GM21723 (cell line): ENCODE measurements at regions not wholly inside any gene's neighbourhood (a gene's known extent, or its start where the extent isn't known, plus 50 kb on each side); places are given as distances from the start of the nearest gene placed in this dataset.

Experiments used
- ATAC-seq: cut with Tn5 transposase; IDR thresholded peaks from one replicate; pipeline ENCODE4 v1.9.1; 2021; ENCODE audit warnings: mild to moderate bottlenecking, moderate library complexity; ENCODE audit not compliant: unreplicated experiment

DNA sequence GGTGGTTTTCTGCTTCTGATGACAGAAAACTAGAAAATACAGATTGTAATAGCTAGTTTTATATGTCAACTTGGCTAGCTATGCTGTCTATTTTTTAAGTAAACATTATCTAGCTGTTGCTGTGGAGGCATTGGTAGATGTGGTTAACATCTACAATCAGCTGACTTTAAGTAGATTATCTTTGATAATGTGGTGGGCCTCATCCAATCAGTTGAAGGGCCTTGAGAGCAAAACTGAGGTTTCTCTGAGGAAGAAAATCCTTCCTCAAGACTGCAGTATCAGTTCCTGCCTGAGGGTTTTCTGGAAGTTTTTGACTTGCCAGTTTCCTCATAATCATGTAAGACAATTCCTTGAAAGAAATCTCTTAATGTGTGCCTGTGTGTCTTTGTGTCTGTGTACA is 75.9 kb upstream of the SPHKAP start:
- no peak for ATAC-seq

DNA sequence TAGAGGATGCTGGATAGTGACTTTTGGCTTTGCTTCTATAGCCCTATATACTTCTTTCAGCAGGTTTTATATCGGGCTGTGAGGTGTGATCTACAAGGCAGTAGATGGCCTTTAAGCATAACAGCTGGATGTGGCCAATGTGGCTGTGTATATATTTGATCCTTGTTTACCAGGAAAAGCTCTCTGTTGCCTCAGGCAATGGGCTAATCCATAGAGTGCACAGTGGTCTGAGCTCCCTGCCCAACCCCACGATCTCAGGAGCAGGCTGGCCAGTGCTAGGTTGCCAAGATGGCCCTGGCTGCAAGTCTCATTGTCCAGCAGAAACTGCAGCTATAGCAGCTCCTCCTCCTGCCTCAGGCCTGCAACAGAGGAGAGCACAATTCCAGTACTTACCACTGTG is 72.3 kb upstream of the SPHKAP start:
- no peak for ATAC-seq

DNA sequence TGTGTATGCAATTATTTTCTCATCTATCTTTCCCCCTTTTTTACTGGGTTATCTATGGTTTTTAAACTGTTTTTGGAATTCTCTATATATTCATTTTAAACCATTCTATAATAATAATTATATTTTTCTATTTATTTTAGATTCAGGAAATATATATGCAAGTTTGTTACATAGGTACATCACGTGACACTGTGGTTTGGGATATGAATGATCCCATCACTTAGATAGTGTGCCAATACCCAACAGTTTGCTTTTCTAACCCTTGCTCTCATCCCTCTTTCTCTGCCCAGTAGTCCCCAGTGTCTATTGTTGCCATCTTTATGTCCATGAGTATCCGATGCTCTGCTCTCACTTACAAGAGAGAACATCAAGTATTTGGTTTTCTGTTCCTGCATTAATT is 65.8 kb upstream of the SPHKAP start:
- ATAC-seq: no peak

DNA sequence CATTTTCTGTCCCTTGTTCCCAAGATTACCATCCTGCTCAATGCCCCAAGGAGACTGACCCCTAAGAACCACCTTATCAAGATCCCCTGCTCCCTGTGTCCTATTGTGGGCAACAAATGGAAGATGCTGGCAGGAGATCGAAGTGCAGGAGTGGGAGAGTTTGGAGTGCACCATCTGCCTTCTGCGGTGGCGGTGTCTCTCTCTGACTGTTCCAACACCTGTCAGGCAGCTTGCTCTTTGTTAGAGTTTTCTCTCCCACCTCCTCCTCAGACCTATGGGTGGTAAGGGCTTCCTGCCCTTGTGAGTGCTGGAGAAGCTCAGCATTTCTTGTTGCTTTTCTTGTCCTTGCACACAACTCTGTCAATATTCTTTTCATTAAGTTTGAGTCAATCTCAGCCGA is 64.1 kb upstream of the SPHKAP start:
- no peak for ATAC-seq

DNA sequence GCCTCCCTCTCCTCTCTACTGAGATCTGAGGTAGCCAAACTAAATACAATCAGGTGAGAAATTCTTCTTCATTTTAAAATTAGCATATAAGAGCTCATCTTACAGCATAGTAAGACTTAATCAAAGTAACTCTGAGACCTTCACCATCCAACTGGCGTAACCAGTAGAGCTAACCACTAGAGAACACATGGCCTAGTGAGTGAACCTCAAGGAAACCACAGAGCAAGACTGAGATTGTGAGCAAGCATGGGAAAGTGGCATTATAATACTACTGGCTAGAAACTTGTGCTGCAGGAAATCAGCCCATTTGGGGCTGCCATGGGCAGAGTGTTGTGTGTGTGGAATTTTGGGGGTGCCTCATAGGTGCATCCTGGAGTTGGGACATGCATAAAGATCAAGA is 61.1 kb upstream of the SPHKAP start:
- no peak for ATAC-seq

DNA sequence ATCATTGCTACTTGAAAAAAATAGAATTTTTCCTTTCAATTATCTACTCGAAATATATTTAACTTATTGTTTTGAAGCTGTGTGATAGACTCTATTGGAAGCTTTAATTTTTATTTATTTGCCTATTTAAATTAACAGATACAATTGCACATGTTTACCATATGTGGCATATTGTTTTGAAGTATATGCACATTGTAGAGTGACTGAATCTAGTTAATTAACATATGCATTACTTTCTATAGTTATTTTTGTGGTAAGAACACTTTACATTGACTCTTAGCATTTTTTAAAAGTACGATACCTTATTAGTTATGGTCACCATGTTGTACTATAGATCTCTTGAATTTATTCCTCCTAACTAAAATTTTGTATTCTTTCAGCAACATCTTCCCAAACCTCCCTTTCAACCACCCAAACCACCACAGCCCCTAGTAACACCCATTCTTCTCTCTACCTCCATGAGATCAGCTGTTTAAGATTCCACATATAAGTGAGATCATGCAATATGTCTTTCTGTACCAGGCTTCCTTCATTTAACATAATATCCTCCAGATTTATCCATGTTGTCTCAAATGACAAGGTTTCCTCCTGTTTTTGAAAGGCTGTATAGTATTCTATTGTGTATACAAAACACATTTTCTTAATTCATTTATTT is 58.5 kb upstream of the SPHKAP start:
- ATAC-seq: no peak

DNA sequence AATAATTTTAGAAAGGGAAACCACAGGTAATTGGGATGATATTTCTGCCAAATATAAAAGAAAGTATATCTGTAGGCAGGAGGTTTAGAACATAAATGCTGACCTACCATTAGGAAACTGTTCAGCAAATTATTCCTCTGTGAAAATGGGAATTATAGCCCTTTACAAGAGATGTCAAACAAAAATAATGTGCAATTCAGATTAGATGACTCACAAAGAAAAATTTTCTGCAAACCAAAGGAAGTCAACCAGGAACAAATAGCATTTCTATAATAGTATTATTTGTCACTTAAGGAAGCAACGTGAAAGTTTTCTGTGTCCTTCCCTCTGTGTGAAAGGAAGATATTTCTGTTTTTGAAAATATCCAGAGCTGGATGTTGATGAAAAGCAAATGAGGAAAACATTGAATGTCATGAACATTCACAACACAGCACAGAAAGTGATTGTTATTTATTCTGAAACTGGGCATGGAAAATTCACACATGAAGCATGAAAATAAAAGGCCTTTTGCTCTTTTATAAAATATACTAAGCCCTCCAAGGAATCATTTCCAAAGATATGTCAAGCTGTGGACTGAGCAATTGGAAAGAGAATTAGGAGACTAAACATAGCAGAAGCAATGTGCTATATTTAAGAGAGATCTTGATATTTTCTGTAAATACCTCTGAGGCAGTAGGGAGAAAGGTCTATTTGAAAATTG is 57.9 kb upstream of the SPHKAP start:
- no peak for ATAC-seq
